Neural progenitor cell (in vitro differentiated cells): ENCODE measurements at regions not wholly inside any gene's neighbourhood (a gene's known extent, or its start where the extent isn't known, plus 50 kb on each side); places are given as distances from the start of the nearest gene placed in this dataset.

Source experiments
- DNase-seq: peaks from one replicate; pipeline ENCODE4 v3.0.0-alpha.2; 2016; ENCODE audit warnings: low spot score
- H2AFZ ChIP-seq: fragments of 200-600 bp; sonication (generic); replicated peaks from 2 replicates; pipeline ENCODE4 v1.6.1; 2016; ENCODE audit warnings: antibody characterized with exemption
- H3F3A ChIP-seq: fragments of 200-600 bp; sonication (generic); 2 replicates; pipeline ENCODE4 v1.6.1; 2016; ENCODE audit warnings: antibody characterized with exemption, low read depth
- H3K27ac ChIP-seq: fragments of 200-600 bp; sonication (generic); 2 replicates; pipeline ENCODE4 v1.5.1; 2016; ENCODE audit warnings: mild to moderate bottlenecking
- H3K27me3 ChIP-seq: fragments of 200-600 bp; sonication (generic); 2 replicates; pipeline ENCODE4 v1.6.1; 2016; ENCODE audit warnings: mild to moderate bottlenecking, moderate library complexity
- H3K36me3 ChIP-seq: fragments of 200-600 bp; sonication (generic); 2 replicates; pipeline ENCODE4 v1.5.1; 2016
- H3K4me1 ChIP-seq: fragments of 200-600 bp; sonication (generic); 2 replicates; pipeline ENCODE4 v1.6.1; 2016; ENCODE audit warnings: mixed run types
- H3K4me2 ChIP-seq: fragments of 200-600 bp; sonication (generic); 2 replicates; pipeline ENCODE4 v1.6.1; 2016
- H3K4me3 ChIP-seq: fragments of 200-600 bp; sonication (generic); 2 replicates; pipeline ENCODE4 v1.5.1; 2016
- H3K79me2 ChIP-seq: fragments of 200-600 bp; sonication (generic); 2 replicates; pipeline ENCODE4 v1.6.1; 2016; ENCODE audit warnings: low read depth
- H3K9ac ChIP-seq: fragments of 200-600 bp; sonication (generic); 2 replicates; pipeline ENCODE4 v1.6.1; 2016
- H3K9me3 ChIP-seq: fragments of 200-600 bp; sonication (generic); 2 replicates; pipeline ENCODE4 v1.5.1; 2016; ENCODE audit warnings: low read depth
- H4K20me1 ChIP-seq: fragments of 200-600 bp; sonication (generic); 2 replicates; pipeline ENCODE4 v1.6.1; 2016; ENCODE audit warnings: low read depth
- H3K27ac Mint-ChIP-seq: 3 replicates; pipeline ENCODE4 v1.8.0; 2021; ENCODE audit warnings: mixed read lengths
- H3K27me3 Mint-ChIP-seq: 2 replicates; pipeline ENCODE4 v1.8.0; 2022; ENCODE audit warnings: low read depth, mild to moderate bottlenecking, inconsistent platforms, moderate library complexity, mixed read lengths; ENCODE audit not compliant: insufficient read depth
- H3K36me3 Mint-ChIP-seq: 3 replicates; pipeline ENCODE4 v1.8.0; 2021; ENCODE audit warnings: mixed read lengths
- H3K4me1 Mint-ChIP-seq: 3 replicates; pipeline ENCODE4 v1.8.0; 2021; ENCODE audit warnings: mixed read lengths
- H3K4me3 Mint-ChIP-seq: 3 replicates; pipeline ENCODE4 v1.8.0; 2021; ENCODE audit warnings: mild to moderate bottlenecking, moderate library complexity, mixed read lengths
- H3K9me3 Mint-ChIP-seq: 3 replicates; pipeline ENCODE4 v1.8.0; 2020; ENCODE audit warnings: mixed read lengths
- CTCF ChIP-seq: fragments of 200-600 bp; sonication (generic); IDR thresholded peaks from 2 replicates; pipeline ENCODE4 v1.5.1; 2017; ENCODE audit warnings: antibody characterized with exemption, mild to moderate bottlenecking
- EZH2 ChIP-seq: fragments of 200-600 bp; sonication (generic); IDR thresholded peaks from 2 replicates; pipeline ENCODE4 v1.6.1; 2017; ENCODE audit warnings: antibody characterized with exemption, mild to moderate bottlenecking, moderate library complexity
- EZH2phosphoT487 ChIP-seq: fragments of 200-600 bp; sonication (generic); IDR thresholded peaks from 2 replicates; pipeline ENCODE4 v1.6.1; 2017; ENCODE audit warnings: antibody characterized with exemption

- Histone ChIP-seq H3K79me2 (no peaks in the 10 kb centered on the region), H3K27ac (no peak overlapping the region), H2AFZ (no peak overlapping the region), H3K36me3 (no peaks in the 10 kb centered on the region), H4K20me1 (no peaks in the 10 kb centered on the region), H3K4me1 (no peaks in the 10 kb centered on the region), H3K4me2 (no peak overlapping the region), H3K9ac (no peak overlapping the region), H3K27me3 (no peaks in the 10 kb centered on the region), H3F3A (no peaks in the 10 kb centered on the region), H3K9me3 (no peaks in the 10 kb centered on the region), H3K4me3 (no peak overlapping the region)
- DNase-seq, result no peak
- Mint-ChIP-seq H3K36me3 (no peaks in the 10 kb centered on the region), H3K27me3 (no peaks in the 10 kb centered on the region), H3K27ac (no peak overlapping the region), H3K4me3 (no peak overlapping the region), H3K9me3 (no peaks in the 10 kb centered on the region), H3K4me1 (peaks cover 4% of the 10 kb centered on the region)
- TF ChIP-seq EZH2phosphoT487 (no peak), CTCF (no peak), EZH2 (no peak)
Measured at GRCh38 chr3:117005274-117005673, 295.7 kb downstream of the TUSC7 start.

GRCh38 chr3:117005911-117006522, 296.4 kb downstream of the TUSC7 start:
- H3K27ac ChIP-seq, result no peak overlapping the region
- Mint-ChIP-seq H3K9me3 (no peaks in the 10 kb centered on the region), H3K27ac (peak overlapping the region; percentile 69), H3K4me3 (no peak overlapping the region), H3K36me3 (no peaks in the 10 kb centered on the region), H3K4me1 (peaks cover 4% of the 10 kb centered on the region), H3K27me3 (no peaks in the 10 kb centered on the region)
- H3F3A ChIP-seq, result no peaks in the 10 kb centered on the region
- no peaks in the 10 kb centered on the region for H4K20me1 ChIP-seq
- H3K27me3 ChIP-seq, result no peaks in the 10 kb centered on the region
- no peak overlapping the region for H3K4me2 ChIP-seq
- DNase-seq, result no peak
- H2AFZ ChIP-seq, result no peak overlapping the region
- no peak for TF ChIP-seq EZH2
- no peak for TF ChIP-seq CTCF
- no peak for TF ChIP-seq EZH2phosphoT487
- H3K9me3 ChIP-seq, result no peaks in the 10 kb centered on the region
- H3K9ac ChIP-seq, result no peak overlapping the region
- no peaks in the 10 kb centered on the region for H3K79me2 ChIP-seq
- no peaks in the 10 kb centered on the region for H3K36me3 ChIP-seq
- H3K4me3 ChIP-seq, result no peak overlapping the region
- no peaks in the 10 kb centered on the region for H3K4me1 ChIP-seq

GRCh38 chr3:117010318-117010717, 300.7 kb downstream of the TUSC7 start:
- no peak overlapping the region for H2AFZ ChIP-seq
- H3K4me3 ChIP-seq, result no peak overlapping the region
- Mint-ChIP-seq H3K36me3 (no peaks in the 10 kb centered on the region), H3K9me3 (no peaks in the 10 kb centered on the region), H3K27me3 (no peaks in the 10 kb centered on the region), H3K4me1 (no peaks in the 10 kb centered on the region), H3K4me3 (no peak overlapping the region), H3K27ac (no peak overlapping the region)
- H3K36me3 ChIP-seq, result no peaks in the 10 kb centered on the region
- no peaks in the 10 kb centered on the region for H3K27me3 ChIP-seq
- no peak overlapping the region for H3K9ac ChIP-seq
- no peaks in the 10 kb centered on the region for H3K4me1 ChIP-seq
- TF ChIP-seq CTCF (no peak), EZH2phosphoT487 (no peak), EZH2 (no peak)
- no peak overlapping the region for H3K4me2 ChIP-seq
- no peaks in the 10 kb centered on the region for H4K20me1 ChIP-seq
- H3F3A ChIP-seq, result no peaks in the 10 kb centered on the region
- no peak overlapping the region for H3K27ac ChIP-seq
- DNase-seq, result no peak
- no peaks in the 10 kb centered on the region for H3K9me3 ChIP-seq
- no peaks in the 10 kb centered on the region for H3K79me2 ChIP-seq
